ENCODE measurements at regions not wholly inside any gene's neighbourhood (a gene's known extent, or its start where the extent isn't known, plus 50 kb on each side); places are given as distances from the start of the nearest gene placed in this dataset.

DNA sequence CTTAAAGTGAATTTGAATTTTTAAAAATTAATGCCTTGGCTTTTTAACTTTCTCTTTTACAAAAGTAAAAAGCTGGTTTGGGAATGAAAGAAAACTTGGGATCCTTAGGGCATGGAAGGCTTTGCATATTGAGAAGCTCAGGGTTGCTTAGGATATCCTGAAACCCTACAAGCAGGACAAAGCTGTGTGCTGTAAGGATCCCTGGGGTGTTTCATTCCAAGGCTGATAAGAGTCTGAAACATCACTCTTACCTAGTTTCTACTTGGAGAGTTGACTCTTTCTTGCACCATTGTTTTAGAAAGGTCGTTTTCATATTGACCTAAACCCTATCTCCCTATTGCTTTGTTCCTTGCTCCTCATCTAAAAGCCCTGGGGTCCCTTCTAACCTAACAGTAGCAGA, 325.9 kb upstream of the NT5C1B start:
- no peak for TF ChIP-seq POLR2A (IDR thresholded peaks at IDR 0.05)
- no peak for TF ChIP-seq CTCF (IDR thresholded peaks at IDR 0.05 in 4 of 5, conservative IDR thresholded peaks at IDR 0.05 in 1 of 5)
